ENCODE measurements at regions not wholly inside any gene's neighbourhood (a gene's known extent, or its start where the extent isn't known, plus 50 kb on each side); places are given as distances from the start of the nearest gene placed in this dataset.

GRCh38 chr2:20120569-20121416 lies 69.4 kb upstream of the LAPTM4A start:
- Histone ChIP-seq H3K36me3 (no peaks in the 10 kb centered on the region), H3K27me3 (no peaks in the 10 kb centered on the region), H3K4me3 (replicated peaks in 1 of 3) (no peak overlapping the region), H3K4me1 (no peaks in the 10 kb centered on the region), H3K27ac (no peak overlapping the region), H3K9me3 (no peaks in the 10 kb centered on the region)
- TF ChIP-seq POLR2A (IDR thresholded peaks at IDR 0.05), result no peak
- TF ChIP-seq, protein P1, sequence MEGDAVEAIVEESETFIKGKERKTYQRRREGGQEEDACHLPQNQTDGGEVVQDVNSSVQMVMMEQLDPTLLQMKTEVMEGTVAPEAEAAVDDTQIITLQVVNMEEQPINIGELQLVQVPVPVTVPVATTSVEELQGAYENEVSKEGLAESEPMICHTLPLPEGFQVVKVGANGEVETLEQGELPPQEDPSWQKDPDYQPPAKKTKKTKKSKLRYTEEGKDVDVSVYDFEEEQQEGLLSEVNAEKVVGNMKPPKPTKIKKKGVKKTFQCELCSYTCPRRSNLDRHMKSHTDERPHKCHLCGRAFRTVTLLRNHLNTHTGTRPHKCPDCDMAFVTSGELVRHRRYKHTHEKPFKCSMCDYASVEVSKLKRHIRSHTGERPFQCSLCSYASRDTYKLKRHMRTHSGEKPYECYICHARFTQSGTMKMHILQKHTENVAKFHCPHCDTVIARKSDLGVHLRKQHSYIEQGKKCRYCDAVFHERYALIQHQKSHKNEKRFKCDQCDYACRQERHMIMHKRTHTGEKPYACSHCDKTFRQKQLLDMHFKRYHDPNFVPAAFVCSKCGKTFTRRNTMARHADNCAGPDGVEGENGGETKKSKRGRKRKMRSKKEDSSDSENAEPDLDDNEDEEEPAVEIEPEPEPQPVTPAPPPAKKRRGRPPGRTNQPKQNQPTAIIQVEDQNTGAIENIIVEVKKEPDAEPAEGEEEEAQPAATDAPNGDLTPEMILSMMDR (IDR thresholded peaks at IDR 0.05), result no peak
- 92 to 94% methylated on average over 10 of the region's 10 CpGs for WGBS, 2 donors
- intact Hi-C loops (cut with DNase I), result no loop called here
- DNase-seq, result no peak

DNA sequence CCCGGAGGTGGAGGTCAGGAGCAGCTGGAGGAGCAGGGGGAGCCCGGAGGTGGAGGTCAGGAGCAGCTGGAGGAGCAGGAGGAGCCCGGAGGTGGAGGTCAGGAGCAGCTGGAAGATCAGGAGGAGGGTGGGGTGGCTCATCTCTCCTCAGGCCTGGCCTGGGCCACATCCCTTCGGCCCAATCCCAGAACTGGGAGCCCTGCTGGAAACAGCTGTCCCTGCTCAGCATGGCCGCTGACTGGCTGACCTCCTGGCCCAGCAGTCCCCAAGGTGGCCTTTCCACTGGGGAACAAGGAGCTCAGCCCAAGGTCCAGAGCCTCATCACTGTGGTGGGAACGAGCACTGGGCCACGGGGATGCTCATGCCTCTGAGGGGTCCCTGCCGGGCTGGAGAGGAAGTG lies 66.6 kb upstream of the LAPTM4A start:
- no peaks in the 10 kb centered on the region for H3K27me3 ChIP-seq
- H3K9me3 ChIP-seq, result no peaks in the 10 kb centered on the region
- WGBS, 2 donors, result 79 to 82% methylated on average over 5 to 7 of the region's 8 CpGs
- H3K27ac ChIP-seq, result no peak overlapping the region
- H3K4me3 ChIP-seq (replicated peaks in 1 of 3), result no peak overlapping the region
- no peaks in the 10 kb centered on the region for H3K36me3 ChIP-seq
- TF ChIP-seq POLR2A (IDR thresholded peaks at IDR 0.05), result no peak
- TF ChIP-seq, protein P1 (IDR thresholded peaks at IDR 0.05), result no peak
- H3K4me1 ChIP-seq, result no peaks in the 10 kb centered on the region
- intact Hi-C loops (cut with DNase I), result no loop called here
- DNase-seq, result no peak

DNA sequence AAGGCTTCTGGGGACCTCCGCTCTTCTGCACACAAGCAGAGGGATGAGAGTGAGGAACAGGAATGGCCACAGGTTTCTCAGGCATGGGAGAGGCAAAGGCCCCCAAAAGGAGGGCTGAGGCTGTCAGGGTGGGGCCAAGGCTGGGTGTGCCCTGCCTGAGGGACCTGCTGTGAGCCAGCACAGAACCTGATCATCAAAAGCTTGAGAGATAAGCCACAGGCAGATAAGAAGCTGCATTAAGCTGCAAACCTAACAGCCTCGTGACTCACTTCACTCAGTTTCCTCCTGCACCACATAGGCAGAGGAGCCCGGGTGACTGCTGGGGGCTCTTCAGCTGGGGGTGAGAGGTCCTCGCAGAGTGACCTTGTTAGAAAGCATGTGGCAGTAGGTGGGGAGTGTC lies 64.5 kb upstream of the LAPTM4A start:
- H3K27ac ChIP-seq, result no peak overlapping the region
- no peaks in the 10 kb centered on the region for H3K4me1 ChIP-seq
- intact Hi-C loops (cut with DNase I), result no loop called here
- TF ChIP-seq, protein P1 (IDR thresholded peaks at IDR 0.05), result no peak
- TF ChIP-seq POLR2A (IDR thresholded peaks at IDR 0.05), result no peak
- H3K9me3 ChIP-seq, result no peaks in the 10 kb centered on the region
- H3K4me3 ChIP-seq (replicated peaks in 1 of 3), result no peak overlapping the region
- 83 to 88% methylated on average over 3 to 4 of the region's 4 CpGs for WGBS, 2 donors
- no peak for DNase-seq
- no peaks in the 10 kb centered on the region for H3K27me3 ChIP-seq
- H3K36me3 ChIP-seq, result no peaks in the 10 kb centered on the region

- intact Hi-C loops (cut with DNase I), result no loop called here
- no peak for DNase-seq
- no peak overlapping the region for H3K4me3 ChIP-seq (replicated peaks in 1 of 3)
- H3K27me3 ChIP-seq, result no peaks in the 10 kb centered on the region
- WGBS, 2 donors, result 100% methylated on average over 2 of the region's 2 CpGs
- no peaks in the 10 kb centered on the region for H3K4me1 ChIP-seq
- no peak overlapping the region for H3K27ac ChIP-seq
- TF ChIP-seq, protein P1 (IDR thresholded peaks at IDR 0.05), result no peak
- no peak for TF ChIP-seq POLR2A (IDR thresholded peaks at IDR 0.05)
- H3K9me3 ChIP-seq, result no peaks in the 10 kb centered on the region
- no peaks in the 10 kb centered on the region for H3K36me3 ChIP-seq
Observed at GRCh38 chr2:20115374-20115773, 63.9 kb upstream of the LAPTM4A start.
